ENCODE measurements at regions not wholly inside any gene's neighbourhood (a gene's known extent, or its start where the extent isn't known, plus 50 kb on each side); places are given as distances from the start of the nearest gene placed in this dataset.

DNA sequence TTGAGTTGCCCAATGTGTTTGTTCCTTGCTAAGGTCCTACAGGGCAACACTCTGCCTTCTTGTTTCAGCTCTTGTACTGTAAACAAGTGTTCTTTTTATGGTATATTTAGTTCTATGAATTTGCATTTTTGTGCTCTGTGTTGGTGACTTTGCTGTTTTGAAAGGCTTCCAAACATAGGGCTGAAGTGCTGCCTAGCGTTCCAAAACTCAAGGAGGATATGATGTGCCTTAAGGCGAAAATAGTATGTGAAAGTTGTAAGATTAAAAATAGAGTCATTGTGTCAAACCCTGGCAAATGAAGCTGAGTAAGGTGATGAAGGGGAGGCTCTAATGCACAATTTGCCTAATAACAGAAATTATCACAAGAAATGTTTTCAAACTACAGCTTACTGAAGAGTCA is 372.7 kb upstream of the TOM1L1 start:
- TF ChIP-seq CTCF (IDR thresholded peaks at IDR 0.05; ENCODE audit: insufficient read depth, low read length, poor library complexity, severe bottlenecking): no peak
- no peak for TF ChIP-seq EZH2phosphoT487 (conservative IDR thresholded peaks at IDR 0.05; ENCODE audit: low read length)
- H3K79me2 ChIP-seq (ENCODE audit: insufficient read depth, low read length): no peaks in the 10 kb centered on the region
- no peak overlapping the region for H2AFZ ChIP-seq (ENCODE audit: low read depth, low read length, severe bottlenecking)

DNA sequence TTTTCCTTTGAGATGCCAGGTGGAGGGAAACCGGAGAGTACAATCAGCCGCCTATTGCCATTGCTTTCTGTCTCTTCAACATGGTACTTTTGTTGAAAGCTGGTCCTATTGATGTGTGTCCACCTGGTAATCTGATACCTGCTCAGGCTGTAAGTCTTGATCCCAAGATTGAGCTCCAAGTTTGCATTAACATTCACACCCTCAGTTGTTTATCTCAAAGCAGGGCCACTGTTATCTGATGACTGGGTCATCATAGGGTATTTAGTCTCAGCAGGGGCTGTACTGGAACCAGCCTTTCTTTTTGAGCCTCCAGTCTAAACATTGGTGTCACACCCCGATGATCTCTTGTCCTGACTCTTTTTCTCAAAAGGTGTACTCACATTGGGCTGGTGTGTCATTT is 370.3 kb upstream of the TOM1L1 start:
- Histone ChIP-seq H2AFZ (ENCODE audit: low read depth, low read length, severe bottlenecking) (no peak overlapping the region), H3F3A (ENCODE audit: insufficient read depth) (no peaks in the 10 kb centered on the region), H3K9me3 (ENCODE audit: insufficient read depth, low read length) (no peaks in the 10 kb centered on the region), H3K4me2 (ENCODE audit: low read depth, low read length, poor library complexity, severe bottlenecking) (no peak overlapping the region), H3K9me2 (replicated peaks; ENCODE audit: insufficient read depth, low read length) (no peaks in the 10 kb centered on the region), H3K4me3 (ENCODE audit: insufficient read depth, low read length, poor library complexity, severe bottlenecking) (no peak overlapping the region), H3K79me2 (ENCODE audit: insufficient read depth, low read length) (no peaks in the 10 kb centered on the region), H4K20me1 (ENCODE audit: low read depth, low read length) (no peaks in the 10 kb centered on the region), H3K27ac (ENCODE audit: low read depth, low read length) (no peak overlapping the region), H3K27me3 (ENCODE audit: low read length) (no peaks in the 10 kb centered on the region), H3K36me3 (ENCODE audit: low read length) (no peaks in the 10 kb centered on the region), H3K9ac (ENCODE audit: low read length) (no peak overlapping the region)
- TF ChIP-seq EZH2phosphoT487 (conservative IDR thresholded peaks at IDR 0.05; ENCODE audit: low read length) (no peak), CTCF (IDR thresholded peaks at IDR 0.05; ENCODE audit: insufficient read depth, low read length, poor library complexity, severe bottlenecking) (no peak)

More for the DNA sequence above, 372.7 kb upstream of the TOM1L1 start:
- Histone ChIP-seq H3F3A (ENCODE audit: insufficient read depth) (no peaks in the 10 kb centered on the region), H4K20me1 (ENCODE audit: low read depth, low read length) (no peaks in the 10 kb centered on the region), H3K9ac (ENCODE audit: low read length) (no peak overlapping the region), H3K36me3 (ENCODE audit: low read length) (no peaks in the 10 kb centered on the region), H3K4me3 (ENCODE audit: insufficient read depth, low read length, poor library complexity, severe bottlenecking) (no peak overlapping the region), H3K9me2 (replicated peaks; ENCODE audit: insufficient read depth, low read length) (no peaks in the 10 kb centered on the region), H3K27ac (ENCODE audit: low read depth, low read length) (no peak overlapping the region), H3K9me3 (ENCODE audit: insufficient read depth, low read length) (no peaks in the 10 kb centered on the region), H3K4me2 (ENCODE audit: low read depth, low read length, poor library complexity, severe bottlenecking) (no peak overlapping the region), H3K27me3 (ENCODE audit: low read length) (no peaks in the 10 kb centered on the region)

DNA sequence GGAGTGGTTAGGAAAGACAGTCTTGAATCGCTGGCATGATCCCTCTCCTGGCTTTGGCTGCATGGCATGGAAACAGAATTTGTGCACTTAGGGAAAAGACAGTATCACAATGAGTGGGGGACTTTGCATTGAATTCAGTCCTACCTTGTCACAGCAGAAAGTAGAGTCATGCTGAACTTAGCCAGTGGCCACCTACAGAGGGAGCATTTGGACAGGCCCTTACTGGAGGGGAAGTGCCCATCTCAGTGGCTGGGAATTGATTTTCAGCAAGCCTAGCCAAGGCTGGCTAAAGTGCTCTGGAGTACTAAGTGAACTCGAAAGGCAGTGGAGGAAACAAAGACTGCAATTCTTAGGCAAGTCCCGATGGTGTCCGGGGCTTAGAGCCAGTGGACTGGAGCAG is 364.3 kb upstream of the TOM1L1 start:
- H3F3A ChIP-seq (ENCODE audit: insufficient read depth): no peaks in the 10 kb centered on the region
- H3K36me3 ChIP-seq (ENCODE audit: low read length): no peaks in the 10 kb centered on the region
- H3K79me2 ChIP-seq (ENCODE audit: insufficient read depth, low read length): no peaks in the 10 kb centered on the region
- no peaks in the 10 kb centered on the region for H3K9me2 ChIP-seq (replicated peaks; ENCODE audit: insufficient read depth, low read length)
- no peaks in the 10 kb centered on the region for H3K9me3 ChIP-seq (ENCODE audit: insufficient read depth, low read length)
- H4K20me1 ChIP-seq (ENCODE audit: low read depth, low read length): no peaks in the 10 kb centered on the region
- H3K27me3 ChIP-seq (ENCODE audit: low read length): no peaks in the 10 kb centered on the region
- no peak overlapping the region for H2AFZ ChIP-seq (ENCODE audit: low read depth, low read length, severe bottlenecking)
- H3K4me3 ChIP-seq (ENCODE audit: insufficient read depth, low read length, poor library complexity, severe bottlenecking): no peak overlapping the region
- H3K27ac ChIP-seq (ENCODE audit: low read depth, low read length): no peak overlapping the region
- TF ChIP-seq CTCF (IDR thresholded peaks at IDR 0.05; ENCODE audit: insufficient read depth, low read length, poor library complexity, severe bottlenecking): no peak
- TF ChIP-seq EZH2phosphoT487 (conservative IDR thresholded peaks at IDR 0.05; ENCODE audit: low read length): no peak
- no peak overlapping the region for H3K9ac ChIP-seq (ENCODE audit: low read length)
- H3K4me2 ChIP-seq (ENCODE audit: low read depth, low read length, poor library complexity, severe bottlenecking): no peak overlapping the region
